Stimulated activated CD4-positive, alpha-beta T cell treated with anti-CD3 and anti-CD28 coated beads, Interleukin-12 subunit alpha, Interleukin-12 subunit beta, amount 100 ng/mL, for 48 hours (primary cell): ENCODE measurements at regions not wholly inside any gene's neighbourhood (a gene's known extent, or its start where the extent isn't known, plus 50 kb on each side); places are given as distances from the start of the nearest gene placed in this dataset.
"Not testable (repeated sequence)": the region's sequence is repeated elsewhere in the genome, so short reads cannot be mapped to it uniquely, and the experiment has no call there.

Source experiments
- DNase-seq, 3 donors: peaks; one replicate each; pipeline ENCODE4 v3.0.0-alpha.2; 2020; ENCODE audit warnings: low read depth in 2 of 3, low spot score in 1 of 3

GRCh38 chr1:238404481-238404880, 513.8 kb upstream of the ZP4 start:
- no peak for DNase-seq

GRCh38 chr1:238401144-238401543, 510.4 kb upstream of the ZP4 start:
- DNase-seq = no peak

GRCh38 chr1:238399558-238399957, 508.8 kb upstream of the ZP4 start:
- no peak for DNase-seq

GRCh38 chr1:238396140-238396539, 505.4 kb upstream of the ZP4 start:
- no peak for DNase-seq

- DNase-seq = no peak
Observed at GRCh38 chr1:238384381-238384780, 493.7 kb upstream of the ZP4 start.

- DNase-seq = no peak
Observed at GRCh38 chr1:238380167-238380566, 489.4 kb upstream of the ZP4 start.

GRCh38 chr1:238379446-238379845, 488.7 kb upstream of the ZP4 start:
- not testable (repeated sequence) for DNase-seq

- DNase-seq = no peak
Observed at GRCh38 chr1:238377280-238377919, 486.7 kb upstream of the ZP4 start.

- DNase-seq = no peak
Observed at GRCh38 chr1:238370599-238370998, 479.9 kb upstream of the ZP4 start.

GRCh38 chr1:238364214-238364892, 473.6 kb upstream of the ZP4 start:
- no peak for DNase-seq

GRCh38 chr1:238360474-238360873, 469.8 kb upstream of the ZP4 start:
- no peak for DNase-seq

- no peak for DNase-seq
Observed at GRCh38 chr1:238350471-238350870, 459.7 kb upstream of the ZP4 start.

- DNase-seq = no peak
Observed at GRCh38 chr1:238346340-238346739, 455.6 kb upstream of the ZP4 start.

GRCh38 chr1:238345837-238346236, 455.1 kb upstream of the ZP4 start:
- DNase-seq = no peak

- no peak for DNase-seq
Observed at GRCh38 chr1:238343852-238344251, 453.1 kb upstream of the ZP4 start.

- DNase-seq = no peak
Observed at GRCh38 chr1:238341395-238341794, 450.7 kb upstream of the ZP4 start.

GRCh38 chr1:238340989-238341388, 450.3 kb upstream of the ZP4 start:
- no peak for DNase-seq

- DNase-seq = no peak
Observed at GRCh38 chr1:238336531-238336930, 445.8 kb upstream of the ZP4 start.

- DNase-seq = no peak
Observed at GRCh38 chr1:238334170-238334569, 443.4 kb upstream of the ZP4 start.

- no peak for DNase-seq
Observed at GRCh38 chr1:238331557-238331956, 440.8 kb upstream of the ZP4 start.

GRCh38 chr1:238329671-238330070, 438.9 kb upstream of the ZP4 start:
- DNase-seq = no peak

GRCh38 chr1:238327033-238327432, 436.3 kb upstream of the ZP4 start:
- DNase-seq = not testable (repeated sequence)

- not testable (repeated sequence) for DNase-seq
Observed at GRCh38 chr1:238326479-238326878, 435.8 kb upstream of the ZP4 start.
